ENCODE measurements at regions not wholly inside any gene's neighbourhood (a gene's known extent, or its start where the extent isn't known, plus 50 kb on each side); places are given as distances from the start of the nearest gene placed in this dataset.

- H3K9me3 Mint-ChIP-seq = no peaks in the 10 kb centered on the region
These were observed 863.1 kb downstream of the MAFB start for GRCh38 chr20:39825950-39826349.

GRCh38 chr20:39825524-39825923 lies 863.4 kb downstream of the DHX35 start:
- H3K27ac Mint-ChIP-seq = no peak overlapping the region
- no peak for DNase-seq (ENCODE audit: low spot score)
- H3K4me1 Mint-ChIP-seq (ENCODE audit: low read depth) = no peaks in the 10 kb centered on the region
- H3K4me3 Mint-ChIP-seq = no peak overlapping the region
- H3K27me3 Mint-ChIP-seq (ENCODE audit: low read depth) = no peaks in the 10 kb centered on the region
- H3K36me3 Mint-ChIP-seq (ENCODE audit: low read depth) = no peaks in the 10 kb centered on the region
- H3K9me3 Mint-ChIP-seq = no peaks in the 10 kb centered on the region

More at GRCh38 chr20:39825950-39826349, 863.1 kb downstream of the MAFB start:
- H3K27me3 Mint-ChIP-seq (ENCODE audit: low read depth) = no peaks in the 10 kb centered on the region
- H3K4me3 Mint-ChIP-seq = no peak overlapping the region
- H3K36me3 Mint-ChIP-seq (ENCODE audit: low read depth) = no peaks in the 10 kb centered on the region
- no peak for DNase-seq (ENCODE audit: low spot score)
- H3K27ac Mint-ChIP-seq = no peak overlapping the region
- H3K4me1 Mint-ChIP-seq (ENCODE audit: low read depth) = no peaks in the 10 kb centered on the region

GRCh38 chr20:39823224-39823623 lies 861.1 kb downstream of the DHX35 start:
- no peak for DNase-seq (ENCODE audit: low spot score)
- no peaks in the 10 kb centered on the region for H3K27me3 Mint-ChIP-seq (ENCODE audit: low read depth)
- no peak overlapping the region for H3K27ac Mint-ChIP-seq
- no peaks in the 10 kb centered on the region for H3K9me3 Mint-ChIP-seq
- H3K36me3 Mint-ChIP-seq (ENCODE audit: low read depth) = no peaks in the 10 kb centered on the region
- H3K4me3 Mint-ChIP-seq = no peak overlapping the region
- no peaks in the 10 kb centered on the region for H3K4me1 Mint-ChIP-seq (ENCODE audit: low read depth)

GRCh38 chr20:39822667-39823066 lies 860.5 kb downstream of the DHX35 start:
- DNase-seq (ENCODE audit: low spot score) = no peak
- H3K27me3 Mint-ChIP-seq (ENCODE audit: low read depth) = no peaks in the 10 kb centered on the region
- H3K36me3 Mint-ChIP-seq (ENCODE audit: low read depth) = no peaks in the 10 kb centered on the region
- H3K4me3 Mint-ChIP-seq = no peak overlapping the region
- no peak overlapping the region for H3K27ac Mint-ChIP-seq
- no peaks in the 10 kb centered on the region for H3K9me3 Mint-ChIP-seq
- H3K4me1 Mint-ChIP-seq (ENCODE audit: low read depth) = no peaks in the 10 kb centered on the region

- Mint-ChIP-seq H3K36me3 (ENCODE audit: low read depth) (no peaks in the 10 kb centered on the region), H3K27ac (no peak overlapping the region), H3K27me3 (ENCODE audit: low read depth) (no peaks in the 10 kb centered on the region), H3K9me3 (peaks cover 3% of the 10 kb centered on the region), H3K4me3 (no peak overlapping the region), H3K4me1 (ENCODE audit: low read depth) (no peaks in the 10 kb centered on the region)
- no peak for DNase-seq (ENCODE audit: low spot score)
These were observed 851.2 kb downstream of the DHX35 start for GRCh38 chr20:39813190-39813829.

GRCh38 chr20:39812116-39812515 lies 850.0 kb downstream of the DHX35 start:
- Mint-ChIP-seq H3K36me3 (ENCODE audit: low read depth) (no peaks in the 10 kb centered on the region), H3K4me1 (ENCODE audit: low read depth) (no peaks in the 10 kb centered on the region), H3K27me3 (ENCODE audit: low read depth) (no peaks in the 10 kb centered on the region), H3K9me3 (peaks cover 3% of the 10 kb centered on the region), H3K4me3 (no peak overlapping the region), H3K27ac (no peak overlapping the region)
- no peak for DNase-seq (ENCODE audit: low spot score)

- Mint-ChIP-seq H3K27ac (no peak overlapping the region), H3K4me1 (ENCODE audit: low read depth) (no peaks in the 10 kb centered on the region), H3K4me3 (no peak overlapping the region), H3K36me3 (ENCODE audit: low read depth) (no peaks in the 10 kb centered on the region), H3K27me3 (ENCODE audit: low read depth) (no peaks in the 10 kb centered on the region), H3K9me3 (peaks cover 3% of the 10 kb centered on the region)
- no peak for DNase-seq (ENCODE audit: low spot score)
These were observed 848.2 kb downstream of the DHX35 start for GRCh38 chr20:39810309-39810708.

- Mint-ChIP-seq H3K9me3 (peaks cover 3% of the 10 kb centered on the region), H3K36me3 (ENCODE audit: low read depth) (no peaks in the 10 kb centered on the region), H3K4me1 (ENCODE audit: low read depth) (no peaks in the 10 kb centered on the region), H3K27me3 (ENCODE audit: low read depth) (no peaks in the 10 kb centered on the region), H3K4me3 (no peak overlapping the region), H3K27ac (no peak overlapping the region)
- no peak for DNase-seq (ENCODE audit: low spot score)
These were observed 846.5 kb downstream of the DHX35 start for GRCh38 chr20:39808613-39809012.

GRCh38 chr20:39800548-39800947 lies 838.4 kb downstream of the DHX35 start:
- Mint-ChIP-seq H3K36me3 (ENCODE audit: low read depth) (no peaks in the 10 kb centered on the region), H3K9me3 (no peaks in the 10 kb centered on the region), H3K4me1 (ENCODE audit: low read depth) (no peaks in the 10 kb centered on the region), H3K27me3 (ENCODE audit: low read depth) (no peaks in the 10 kb centered on the region), H3K27ac (no peak overlapping the region), H3K4me3 (no peak overlapping the region)
- DNase-seq (ENCODE audit: low spot score) = no peak

GRCh38 chr20:39800111-39800510 lies 838.0 kb downstream of the DHX35 start:
- Mint-ChIP-seq H3K27ac (no peak overlapping the region), H3K27me3 (ENCODE audit: low read depth) (no peaks in the 10 kb centered on the region), H3K36me3 (ENCODE audit: low read depth) (no peaks in the 10 kb centered on the region), H3K4me1 (ENCODE audit: low read depth) (no peaks in the 10 kb centered on the region), H3K9me3 (no peaks in the 10 kb centered on the region), H3K4me3 (no peak overlapping the region)
- DNase-seq (ENCODE audit: low spot score) = no peak

GRCh38 chr20:39799366-39799965 lies 837.3 kb downstream of the DHX35 start:
- Mint-ChIP-seq H3K9me3 (no peaks in the 10 kb centered on the region), H3K27me3 (ENCODE audit: low read depth) (no peaks in the 10 kb centered on the region), H3K36me3 (ENCODE audit: low read depth) (no peaks in the 10 kb centered on the region), H3K27ac (no peak overlapping the region), H3K4me1 (ENCODE audit: low read depth) (no peaks in the 10 kb centered on the region), H3K4me3 (no peak overlapping the region)
- DNase-seq (ENCODE audit: low spot score) = no peak

GRCh38 chr20:39795401-39796272 lies 833.5 kb downstream of the DHX35 start:
- Mint-ChIP-seq H3K27ac (no peak overlapping the region), H3K4me3 (no peak overlapping the region), H3K9me3 (no peaks in the 10 kb centered on the region), H3K4me1 (ENCODE audit: low read depth) (no peaks in the 10 kb centered on the region), H3K27me3 (ENCODE audit: low read depth) (no peaks in the 10 kb centered on the region), H3K36me3 (ENCODE audit: low read depth) (no peaks in the 10 kb centered on the region)
- no peak for DNase-seq (ENCODE audit: low spot score)

GRCh38 chr20:39792334-39792733 lies 830.2 kb downstream of the DHX35 start:
- Mint-ChIP-seq H3K36me3 (ENCODE audit: low read depth) (no peaks in the 10 kb centered on the region), H3K27me3 (ENCODE audit: low read depth) (no peaks in the 10 kb centered on the region), H3K9me3 (no peaks in the 10 kb centered on the region), H3K4me3 (no peak overlapping the region), H3K4me1 (ENCODE audit: low read depth) (no peaks in the 10 kb centered on the region), H3K27ac (no peak overlapping the region)
- no peak for DNase-seq (ENCODE audit: low spot score)

GRCh38 chr20:39789411-39789810 lies 827.3 kb downstream of the DHX35 start:
- H3K4me3 Mint-ChIP-seq = no peak overlapping the region
- H3K36me3 Mint-ChIP-seq (ENCODE audit: low read depth) = no peaks in the 10 kb centered on the region
- DNase-seq (ENCODE audit: low spot score) = no peak
- H3K27ac Mint-ChIP-seq = no peak overlapping the region
- H3K27me3 Mint-ChIP-seq (ENCODE audit: low read depth) = no peaks in the 10 kb centered on the region
- peaks cover 4% of the 10 kb centered on the region for H3K9me3 Mint-ChIP-seq
- no peaks in the 10 kb centered on the region for H3K4me1 Mint-ChIP-seq (ENCODE audit: low read depth)

All from T-helper 2 cell treated with Interferon-gamma antibody and Interleukin-4, amounts not matched to agents 5 μg/mL and 100 μg/mL, for 36 hours (primary cell).